Posterior vena cava (tissue), 2 donors: ENCODE measurements at regions not wholly inside any gene's neighbourhood (a gene's known extent, or its start where the extent isn't known, plus 50 kb on each side); places are given as distances from the start of the nearest gene placed in this dataset.
"Not testable (repeated sequence)": the region's sequence is repeated elsewhere in the genome, so short reads cannot be mapped to it uniquely, and the experiment has no call there.

Experiments
- DNase-seq: peaks from one replicate; pipeline ENCODE4 v3.0.0-alpha.2; 2020; ENCODE audit warnings: low spot score
- intact Hi-C, 2 donors: fragments of 100-400 bp; cut with DNase I; formaldehyde crosslinking; loops; one replicate each; pipeline versions ENCODE4 v1.14.1 to v1.14.2; 2022 to 2023
- donor health status: DM: yes; HTN: yes; CAD: no.
- donor health status: DM: yes; HTN: yes; CAD: no.

DNA sequence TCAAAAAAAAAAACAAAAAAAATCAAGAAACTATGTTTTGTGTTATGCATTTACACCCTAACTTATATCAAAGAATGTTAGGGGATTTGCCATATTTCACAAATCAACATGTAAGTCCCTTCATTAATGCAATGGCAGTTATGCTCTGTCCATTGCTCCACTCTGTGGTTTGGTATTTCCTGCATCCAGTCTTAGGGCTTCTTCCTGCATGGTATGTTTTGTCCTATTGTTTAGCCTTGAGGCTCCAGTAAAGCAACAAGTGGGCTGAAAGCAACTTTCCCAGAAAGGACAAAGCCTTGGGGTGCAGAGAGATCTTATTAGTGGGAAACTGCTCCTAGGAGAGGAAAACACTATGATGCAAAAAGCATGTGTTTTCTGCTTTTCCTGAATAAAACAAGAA is 474.1 kb downstream of the IRS1 start:
- DNase-seq, result no peak
- intact Hi-C loops, result no loop called here

DNA sequence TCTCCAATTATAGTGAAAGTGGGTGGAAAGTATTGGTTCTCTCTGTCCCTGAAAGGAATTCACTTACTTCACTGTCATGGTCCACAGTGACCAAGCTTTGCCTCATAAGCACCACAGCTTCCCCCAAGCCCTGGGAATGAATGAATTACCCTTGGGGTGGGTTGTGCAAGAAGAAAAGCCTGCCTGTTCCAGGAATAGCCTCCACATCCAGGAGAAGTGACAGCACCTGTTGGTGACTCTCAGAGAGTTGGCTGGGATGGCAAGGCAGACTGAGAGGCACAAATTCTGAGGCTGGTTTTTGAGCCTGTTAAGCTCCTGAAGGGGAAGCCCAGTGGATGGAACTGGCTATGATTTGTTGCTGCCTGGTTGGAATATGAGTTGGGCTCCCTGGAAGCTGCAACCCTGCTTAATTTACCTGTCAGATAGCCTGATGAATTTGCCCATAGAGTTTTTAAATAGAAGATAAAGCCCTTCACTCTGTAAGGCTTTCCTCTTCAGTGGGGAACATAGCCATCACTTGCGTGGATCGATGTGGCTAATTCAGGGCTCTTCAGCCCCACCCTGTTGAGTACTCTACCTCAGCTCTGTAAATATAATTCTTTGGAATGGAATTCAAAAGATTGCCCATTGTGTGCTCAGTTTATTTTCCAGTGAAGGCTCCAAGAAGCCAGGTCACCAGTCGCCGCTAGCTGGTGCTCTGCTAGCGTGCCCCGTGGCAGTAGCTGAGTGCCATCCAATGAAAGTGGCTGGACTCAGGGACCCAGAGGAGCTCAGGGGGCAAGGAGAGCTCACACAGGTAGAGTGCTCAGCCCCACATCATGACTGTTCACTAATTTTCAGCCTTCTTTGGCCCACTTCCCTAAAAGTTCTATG is 479.3 kb downstream of the IRS1 start:
- intact Hi-C loops, result no loop called here
- no peak for DNase-seq

DNA sequence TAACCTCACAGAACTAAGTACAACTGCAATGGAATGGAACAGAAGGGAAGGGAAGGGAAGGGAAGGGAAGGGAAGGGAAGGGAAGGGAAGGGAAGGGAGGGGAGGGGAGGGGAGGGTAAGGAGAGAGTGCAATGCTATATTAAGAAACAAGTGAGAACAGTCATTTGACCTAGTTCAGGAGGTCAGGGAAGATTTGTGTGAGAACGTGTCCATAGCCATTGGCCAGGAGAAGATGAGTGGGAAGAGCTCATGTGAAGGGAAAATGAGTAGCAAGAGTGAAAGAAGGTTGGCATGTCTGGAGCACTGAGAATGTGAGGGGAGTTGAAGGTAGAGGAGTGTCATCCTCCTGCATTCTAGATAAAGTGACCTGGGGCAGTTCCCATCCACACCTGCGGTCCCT is 481.6 kb downstream of the IRS1 start:
- DNase-seq, result no peak
- intact Hi-C loops, result no loop called here

DNA sequence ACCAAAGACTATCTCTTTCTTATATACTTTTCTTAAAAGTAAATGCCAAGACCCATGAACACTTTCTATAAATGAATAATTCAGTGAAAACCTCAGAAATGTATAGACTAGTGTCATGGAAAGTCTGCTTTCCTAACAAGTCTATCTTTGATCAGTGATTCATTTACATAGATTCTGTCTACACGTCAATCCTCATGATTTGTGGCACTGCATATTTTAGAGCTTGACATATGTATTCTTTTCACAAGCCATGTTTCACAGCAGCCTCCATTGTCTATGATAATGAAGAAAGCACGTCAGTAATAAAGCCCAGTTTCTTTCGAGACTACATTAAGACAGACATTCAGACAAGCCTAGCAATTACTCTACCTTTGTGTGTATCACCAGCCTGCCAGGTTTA is 486.6 kb downstream of the IRS1 start:
- intact Hi-C loops, result no loop called here
- DNase-seq, result no peak

DNA sequence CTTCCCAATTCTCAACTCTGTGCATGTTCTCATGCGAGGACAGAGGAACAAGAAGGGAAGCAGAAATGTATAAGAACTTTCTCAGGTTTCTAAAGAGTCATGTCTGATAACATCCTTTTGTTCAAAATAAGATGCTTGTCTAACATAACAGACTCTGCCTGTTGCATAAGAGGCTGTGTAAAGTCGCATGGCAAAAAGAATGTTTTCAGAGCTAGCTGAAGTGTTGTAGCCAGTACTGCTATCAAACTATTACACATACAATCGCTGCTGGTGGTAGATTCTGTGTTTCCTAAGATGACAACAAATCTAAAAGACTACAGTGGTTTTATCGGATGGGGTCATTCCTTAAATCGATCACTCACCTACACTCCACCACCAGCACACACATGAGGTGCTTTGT is 487.5 kb downstream of the IRS1 start:
- DNase-seq, result no peak
- intact Hi-C loops, result no loop called here

DNA sequence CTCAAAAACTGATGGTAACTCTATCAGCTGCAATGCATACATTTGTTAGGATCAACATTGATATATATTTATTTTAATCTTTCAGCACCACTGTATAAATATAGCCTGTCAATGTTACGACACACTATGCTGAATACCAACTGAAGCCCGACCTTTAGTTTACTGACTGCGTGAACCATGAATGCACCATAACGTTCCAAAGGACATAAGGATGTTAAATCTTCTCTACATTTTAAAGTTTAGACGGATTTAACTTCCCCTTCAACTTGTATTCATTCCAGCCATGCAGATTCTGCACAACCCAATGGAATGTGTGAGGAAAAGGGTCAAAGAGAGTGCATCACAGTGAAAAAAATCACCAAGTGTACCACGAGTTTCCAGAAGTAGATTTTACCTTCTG is 489.5 kb downstream of the IRS1 start:
- DNase-seq, result no peak
- intact Hi-C loops, result no loop called here

DNA sequence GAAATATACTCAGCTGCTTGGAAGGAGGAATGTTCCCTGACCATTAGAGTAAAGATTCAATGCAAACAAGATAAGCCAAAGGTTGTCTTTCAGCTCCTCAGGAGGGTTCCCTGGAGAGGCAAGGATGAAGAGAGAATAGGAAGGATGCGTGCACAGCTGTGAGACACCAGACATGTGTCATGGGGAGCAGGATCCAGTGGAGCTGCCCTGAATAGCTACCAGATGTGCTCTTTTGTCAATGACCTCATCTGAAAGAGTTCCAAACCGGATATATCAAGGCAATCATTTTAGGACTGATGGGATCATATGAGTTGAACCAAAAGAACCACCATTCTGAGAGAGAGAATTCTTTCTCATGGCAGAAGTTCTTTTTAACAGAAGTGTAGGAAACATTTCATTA is 490.6 kb downstream of the IRS1 start:
- intact Hi-C loops, result no loop called here
- DNase-seq, result no peak

DNA sequence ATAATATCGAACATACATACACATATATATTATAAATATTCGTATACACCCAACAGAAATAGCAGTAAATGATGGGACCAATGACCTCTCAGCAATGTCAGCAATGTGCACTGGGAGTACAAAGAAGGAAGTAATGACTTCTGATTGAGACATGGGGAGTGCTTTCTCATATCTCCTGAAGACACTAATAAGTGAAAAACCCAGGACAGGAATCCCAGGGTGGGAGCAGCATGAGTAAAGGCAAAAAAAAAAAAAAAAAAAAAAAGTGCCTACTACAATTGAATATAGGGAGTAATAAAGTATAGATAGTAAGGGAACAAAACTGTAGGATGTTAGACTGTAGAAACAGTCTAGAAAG is 491.3 kb downstream of the IRS1 start:
- intact Hi-C loops, result no loop called here
- no peak for DNase-seq

DNA sequence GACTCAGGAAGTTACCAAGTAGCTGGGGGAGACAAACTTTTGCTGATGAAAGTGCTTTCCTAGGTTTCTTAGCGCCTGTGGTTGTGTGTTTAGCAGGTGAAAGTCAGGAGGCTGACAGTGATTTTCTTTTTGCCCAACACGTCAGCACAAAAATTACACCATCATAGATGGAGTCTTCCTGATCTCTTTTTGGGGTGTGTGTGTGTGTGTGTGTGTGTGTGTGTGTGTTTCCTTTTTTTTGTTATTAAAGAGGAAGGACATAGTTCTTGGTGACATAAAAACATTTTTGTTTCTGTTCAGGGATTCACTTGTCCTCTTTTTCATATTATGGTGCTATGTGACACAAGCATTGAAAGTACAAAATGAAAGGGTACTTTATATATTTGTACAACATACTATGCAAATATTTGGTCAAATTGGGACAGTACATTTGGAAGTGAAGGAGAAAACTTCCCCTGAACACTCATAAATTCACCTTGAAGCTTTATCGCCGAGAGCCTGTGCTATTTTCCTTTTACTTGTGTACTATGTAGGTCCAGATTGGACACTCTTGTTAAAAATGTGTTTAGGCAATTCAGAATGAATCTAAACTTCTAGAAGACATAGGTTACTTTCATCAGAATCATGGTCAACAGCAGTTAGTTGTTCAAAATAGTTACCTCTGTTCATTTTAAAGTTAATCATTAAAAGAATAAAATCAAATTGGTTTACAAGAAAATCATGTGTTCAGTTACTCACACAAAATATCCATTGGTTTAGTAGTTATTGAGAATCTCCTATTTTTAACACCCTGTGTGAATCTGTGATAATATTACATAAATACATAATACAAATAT is 491.9 kb downstream of the IRS1 start:
- no peak for DNase-seq
- intact Hi-C loops, result no loop called here

DNA sequence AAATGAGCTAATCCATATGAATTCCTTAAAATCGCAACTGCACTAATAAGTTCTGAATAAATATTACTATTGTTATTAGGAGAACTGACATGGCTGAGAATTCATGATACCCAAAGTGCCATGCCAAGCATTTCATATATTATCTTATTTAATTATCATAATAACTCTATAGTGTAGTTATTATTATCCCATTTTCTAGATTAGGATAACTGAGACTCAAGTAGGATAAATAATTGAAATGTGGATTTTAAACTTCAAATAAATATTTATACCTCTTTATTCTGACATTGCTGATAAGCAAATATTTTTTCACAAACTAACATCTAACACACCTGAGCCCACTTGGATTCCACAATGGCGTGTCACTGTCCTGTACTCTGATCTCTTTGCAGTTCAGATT is 492.7 kb downstream of the IRS1 start:
- no peak for DNase-seq
- intact Hi-C loops, result no loop called here

DNA sequence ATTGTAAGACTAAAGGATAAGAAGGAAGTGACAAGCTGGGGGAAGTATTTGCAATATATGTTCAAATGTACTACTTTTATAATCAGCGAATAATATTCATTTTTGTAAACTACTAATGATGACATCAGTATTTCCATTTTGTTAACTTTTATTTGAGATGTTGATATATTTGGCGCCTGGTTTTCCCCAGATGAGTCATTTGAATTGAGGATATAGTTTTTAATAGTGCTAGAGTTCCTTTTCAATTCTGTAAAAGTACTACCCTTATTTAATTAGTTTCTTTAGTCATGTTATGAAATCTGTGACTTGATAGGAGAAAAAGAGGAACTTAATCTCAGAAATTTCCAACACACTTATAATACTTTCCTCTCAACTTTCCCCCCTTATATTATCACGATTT is 495.3 kb downstream of the IRS1 start:
- intact Hi-C loops, result no loop called here
- no peak for DNase-seq

DNA sequence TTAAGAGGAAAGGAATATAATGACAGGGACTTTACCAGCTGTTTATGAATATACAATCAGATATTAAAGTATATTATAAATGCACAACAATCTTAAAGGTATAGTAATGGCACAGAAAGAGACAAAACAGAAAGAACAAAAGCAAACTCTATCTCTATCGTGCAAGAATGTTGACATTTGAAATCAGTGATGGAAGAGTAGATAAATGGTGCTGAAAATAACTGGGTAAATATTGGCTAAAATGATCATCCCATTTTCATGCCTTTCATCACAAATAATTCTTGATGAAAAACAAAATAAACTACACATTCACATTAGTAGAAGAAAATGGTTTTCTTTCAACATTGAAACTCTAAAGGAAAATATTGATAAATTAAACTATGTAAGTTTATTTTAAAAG is 495.9 kb downstream of the IRS1 start:
- intact Hi-C loops, result no loop called here
- no peak for DNase-seq

DNA sequence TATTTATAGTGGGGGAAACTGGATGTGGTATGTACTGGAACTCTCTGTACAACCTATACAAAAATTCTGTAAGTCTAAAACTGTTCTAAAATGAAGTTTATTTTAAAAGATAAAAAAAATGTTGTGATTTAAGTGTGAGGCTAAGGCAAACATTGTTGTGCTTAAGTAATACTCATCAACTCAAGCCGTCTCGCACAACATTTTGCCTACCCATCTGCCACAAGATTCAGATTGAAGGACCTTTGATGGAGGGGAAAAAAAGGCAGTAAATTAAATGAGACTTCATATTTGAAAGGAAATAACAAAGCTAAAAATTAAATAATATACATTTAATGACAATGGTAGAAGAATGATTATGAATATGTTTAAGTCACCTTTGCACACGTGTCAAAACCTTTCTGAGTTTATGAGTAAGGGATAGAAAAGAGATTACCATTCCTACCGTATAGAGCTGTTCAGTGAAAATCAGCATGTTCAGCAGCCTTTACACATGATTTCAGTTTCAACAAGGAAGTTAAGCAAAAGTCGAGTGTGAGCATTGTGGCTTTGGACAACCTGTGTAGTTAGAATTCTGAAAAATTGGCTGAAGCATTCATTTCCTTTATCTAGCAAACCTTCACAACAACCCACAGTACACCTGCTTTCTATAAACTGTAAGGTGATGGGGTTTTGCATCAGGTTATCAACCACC is 499.3 kb downstream of the IRS1 start:
- intact Hi-C loops, result no loop called here
- DNase-seq, result no peak

DNA sequence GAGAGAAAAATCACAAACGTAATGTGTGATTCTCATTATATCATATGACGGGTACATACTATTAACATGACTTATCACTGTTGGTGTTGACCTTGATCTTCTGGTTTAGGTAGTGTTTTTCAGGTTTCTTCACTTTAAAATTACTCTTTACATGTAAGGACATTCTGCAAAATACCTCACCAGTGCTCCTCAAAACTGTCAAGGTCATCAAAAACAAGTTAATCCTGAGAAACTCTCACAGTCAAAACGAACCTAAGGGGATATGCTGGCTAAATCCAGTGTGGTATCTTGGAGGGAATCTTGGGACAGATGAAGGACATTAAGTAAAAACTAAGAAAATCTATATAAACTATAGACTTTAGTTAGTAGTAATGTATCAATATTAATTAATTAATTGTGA is 499.8 kb downstream of the IRS1 start:
- intact Hi-C loops, result no loop called here
- no peak for DNase-seq

DNA sequence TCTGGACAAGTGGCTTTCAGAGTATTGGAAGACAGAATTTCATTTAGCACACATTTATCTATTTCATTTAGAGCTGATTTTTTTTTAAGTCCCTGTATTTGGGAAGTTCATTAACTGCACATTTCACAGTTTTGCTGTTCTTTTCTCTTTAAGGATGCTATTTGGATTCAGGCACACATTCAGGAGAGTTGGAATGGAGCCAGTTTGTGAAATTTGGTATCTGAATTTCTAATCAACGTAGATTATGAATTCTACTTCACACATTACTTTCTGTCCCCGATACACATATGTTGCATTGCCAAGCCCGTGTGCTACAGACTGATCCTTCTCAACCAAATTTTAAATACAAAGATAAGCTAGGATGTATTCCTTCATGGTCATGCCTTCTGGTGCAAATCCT is 503.9 kb downstream of the IRS1 start:
- intact Hi-C loops, result no loop called here
- no peak for DNase-seq

DNA sequence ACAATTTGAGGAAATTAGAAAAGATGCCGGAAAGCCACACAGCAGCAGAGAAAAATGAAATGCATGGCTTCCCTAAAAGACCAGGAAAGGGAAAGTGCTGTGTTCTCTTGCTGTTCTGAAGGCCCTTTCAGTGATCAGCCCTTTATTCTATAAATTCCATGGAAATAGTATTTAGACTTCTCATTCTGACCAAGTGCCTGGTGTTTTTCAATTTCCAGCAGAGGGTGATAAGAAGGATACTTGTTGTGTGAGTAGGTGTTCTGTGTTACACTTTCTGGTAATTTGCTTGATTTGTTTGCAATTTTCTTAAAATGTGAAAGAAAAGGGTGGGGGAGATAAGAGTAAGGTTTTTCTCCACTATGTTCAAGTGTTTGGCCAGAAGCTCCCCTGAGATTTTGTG is 504.5 kb downstream of the IRS1 start:
- intact Hi-C loops, result no loop called here
- DNase-seq, result no peak

DNA sequence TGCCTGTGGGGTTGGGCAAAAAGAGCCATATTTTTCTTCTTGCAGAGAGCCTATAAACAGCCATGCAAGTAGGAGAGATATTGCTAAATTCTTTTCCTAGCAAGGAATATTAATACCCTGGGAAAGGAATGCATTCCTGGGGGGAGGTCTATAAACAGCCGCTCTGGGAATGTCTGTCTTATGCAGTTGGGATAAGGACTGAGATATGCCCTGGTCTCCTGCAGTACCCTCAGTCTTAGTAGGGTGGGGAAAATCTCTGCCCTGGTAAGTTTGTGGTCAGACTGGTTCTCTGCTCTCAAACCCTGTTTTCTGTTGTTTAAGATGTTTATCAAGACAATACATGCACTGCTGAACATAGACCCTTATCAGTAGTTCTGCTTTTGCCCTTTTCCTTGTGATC is 508.3 kb downstream of the IRS1 start:
- not testable (repeated sequence) for DNase-seq
- intact Hi-C loops, result loop anchor here in 1 of 2 donors (2.0 kb wide), 1 partner anchor 80 kb away; no protein-coding TSS in a partner anchor

DNA sequence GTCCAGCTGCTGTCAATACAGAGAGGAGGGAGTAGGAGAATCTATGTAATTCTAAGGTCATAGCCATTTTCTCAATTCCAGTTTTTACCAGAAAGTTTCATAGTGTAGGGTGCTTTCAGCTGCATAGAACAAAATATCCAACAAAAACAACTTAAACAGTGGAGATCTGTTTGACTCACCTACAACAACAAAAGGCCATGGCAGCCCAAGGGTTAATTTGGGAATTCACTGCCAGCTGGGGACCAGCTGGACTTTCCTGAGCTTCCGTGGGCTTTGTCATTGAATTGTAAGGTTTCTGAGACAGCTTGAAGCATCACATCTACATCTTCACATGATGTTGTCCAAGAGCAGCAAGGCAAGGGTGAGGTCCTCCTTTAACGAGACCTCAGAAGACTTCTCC is 512.7 kb downstream of the IRS1 start:
- DNase-seq, result no peak
- intact Hi-C loops, result no loop called here

DNA sequence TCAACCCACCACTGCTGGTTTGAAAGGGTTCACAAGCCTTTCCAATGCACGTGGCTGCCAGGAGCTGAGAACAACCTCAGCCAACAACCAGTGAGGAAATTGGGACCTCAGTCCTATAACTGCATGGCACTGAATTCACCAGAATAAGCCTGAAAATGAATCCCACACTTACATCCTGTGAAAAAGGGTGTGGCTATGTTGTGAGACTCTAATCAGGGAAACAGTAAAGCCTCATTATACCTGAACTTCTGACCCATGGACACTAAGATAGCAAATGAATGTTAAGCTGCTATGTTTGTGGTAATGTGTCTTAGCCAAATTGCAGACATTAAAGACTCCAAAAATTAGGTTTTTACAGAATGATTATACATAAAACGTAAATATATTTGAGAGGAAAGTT is 515.8 kb downstream of the IRS1 start:
- no peak for DNase-seq
- intact Hi-C loops, result no loop called here

DNA sequence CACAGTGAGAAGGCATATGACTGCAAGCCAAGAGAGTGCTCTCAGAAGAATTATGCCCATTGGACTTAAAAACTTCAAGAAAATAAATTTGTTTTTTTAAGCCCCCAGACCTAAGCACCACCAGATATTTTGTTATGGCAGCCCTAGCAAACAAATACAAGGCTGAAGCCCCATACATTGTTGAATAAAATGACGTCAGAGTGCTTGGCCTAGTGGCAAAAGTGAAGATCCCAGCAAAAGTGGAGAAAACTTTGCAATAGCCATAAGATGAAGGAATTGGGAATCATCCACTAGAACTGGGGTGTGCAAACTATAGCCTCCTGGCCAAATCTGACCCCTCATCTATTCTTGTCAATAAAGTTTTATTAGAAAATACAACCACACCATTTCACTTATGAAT is 517.5 kb downstream of the IRS1 start:
- no peak for DNase-seq
- intact Hi-C loops, result no loop called here
